ENCODE measurements at regions not wholly inside any gene's neighbourhood (a gene's known extent, or its start where the extent isn't known, plus 50 kb on each side); places are given as distances from the start of the nearest gene placed in this dataset.
A peak's percentile ranks its signal among the peaks of the same experiment; 100 is the strongest.

DNA sequence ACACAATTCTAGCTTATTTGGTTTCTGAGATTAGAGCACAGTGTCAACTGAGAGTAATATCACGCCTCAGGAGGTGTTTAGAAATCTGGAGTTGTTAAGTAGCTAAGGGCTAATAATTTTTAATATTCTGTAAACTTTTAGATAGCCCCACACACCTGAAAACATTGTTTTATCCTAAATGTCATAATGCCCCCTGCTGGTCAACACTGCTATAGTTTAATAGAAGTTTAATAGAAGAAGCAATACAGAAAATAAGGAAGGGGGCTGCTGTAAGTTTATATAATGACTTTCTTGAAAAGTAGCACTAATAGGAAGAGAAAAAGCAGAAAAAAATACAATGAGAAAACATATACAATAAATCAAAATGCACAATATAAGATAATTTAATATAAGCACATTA lies 516.4 kb upstream of the PCDH11Y start:
- Histone ChIP-seq H3K27ac (no peak overlapping the region), H3K4me1 (no peaks in the 10 kb centered on the region), H3K4me3 (no peak overlapping the region), H3K27me3 (no peaks in the 10 kb centered on the region), H3K36me3 (no peaks in the 10 kb centered on the region), H3K9me3 (no peaks in the 10 kb centered on the region)
- DNase-seq, result no peak
- in situ Hi-C loops (cut with MboI; ENCODE audit: low pct_ligation_motif_present in 1 of 4, low pct_unique_long_range_greater_than_20kb in 1 of 4, low sequenced_read_pairs in 3 of 4), result no loop called here
- 20% methylated on average over 1 of the region's 1 CpG; no CpG with 5 or more reads in 1 of the 2 donors for WGBS, 2 donors (ENCODE audit: low coverage in 1 of 2)
- intact Hi-C loops (cut with DNase I; ENCODE audit: low total_unique reads), result no loop called here
- TF ChIP-seq, protein P1, sequence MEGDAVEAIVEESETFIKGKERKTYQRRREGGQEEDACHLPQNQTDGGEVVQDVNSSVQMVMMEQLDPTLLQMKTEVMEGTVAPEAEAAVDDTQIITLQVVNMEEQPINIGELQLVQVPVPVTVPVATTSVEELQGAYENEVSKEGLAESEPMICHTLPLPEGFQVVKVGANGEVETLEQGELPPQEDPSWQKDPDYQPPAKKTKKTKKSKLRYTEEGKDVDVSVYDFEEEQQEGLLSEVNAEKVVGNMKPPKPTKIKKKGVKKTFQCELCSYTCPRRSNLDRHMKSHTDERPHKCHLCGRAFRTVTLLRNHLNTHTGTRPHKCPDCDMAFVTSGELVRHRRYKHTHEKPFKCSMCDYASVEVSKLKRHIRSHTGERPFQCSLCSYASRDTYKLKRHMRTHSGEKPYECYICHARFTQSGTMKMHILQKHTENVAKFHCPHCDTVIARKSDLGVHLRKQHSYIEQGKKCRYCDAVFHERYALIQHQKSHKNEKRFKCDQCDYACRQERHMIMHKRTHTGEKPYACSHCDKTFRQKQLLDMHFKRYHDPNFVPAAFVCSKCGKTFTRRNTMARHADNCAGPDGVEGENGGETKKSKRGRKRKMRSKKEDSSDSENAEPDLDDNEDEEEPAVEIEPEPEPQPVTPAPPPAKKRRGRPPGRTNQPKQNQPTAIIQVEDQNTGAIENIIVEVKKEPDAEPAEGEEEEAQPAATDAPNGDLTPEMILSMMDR (IDR thresholded peaks at IDR 0.05), result peak in 2 of 5 experiments; percentile 13 to 20
- no peak for TF ChIP-seq POLR2AphosphoS5 (IDR thresholded peaks at IDR 0.05)

Measured in transverse colon (tissue), 4 donors.